HCT116 (cell line): ENCODE measurements at regions not wholly inside any gene's neighbourhood (a gene's known extent, or its start where the extent isn't known, plus 50 kb on each side); places are given as distances from the start of the nearest gene placed in this dataset.

Experiments
- ATAC-seq: fragments of 200-7000 bp; cut with Tn5 transposase; 2 replicates; pipeline ENCODE4 v1.9.1; 2020; ENCODE audit warnings: mild to moderate bottlenecking, moderate library complexity
- BruUV-seq: library from RNA; stranded (reverse); fragments of 400-500 nt; replicated peaks from 2 replicates; lab custom pipeline; 2021; lab: Mats Ljungman, UMichigan
- CTCF ChIA-PET: fragments of 300-600 bp; sonication (Branson Sonifier 250); formaldehyde crosslinking; loops from one replicate; lab custom pipeline; 2021; ENCODE audit warnings: antibody characterized with exemption; lab: Charles Lee
- POLR2A ChIA-PET: fragments of 300-600, 350-600 bp; sonication (Branson Sonifier 250); formaldehyde crosslinking; loops from one replicate; lab custom pipeline; 2021; ENCODE audit warnings: antibody characterized with exemption; lab: Charles Lee
- RAD21 ChIA-PET, 2 experiments: fragments of 300-600 bp; sonication (Branson Sonifier 250); formaldehyde crosslinking; loops; one replicate each; lab custom pipeline; 2023; ENCODE audit warnings: low total read pairs in 2 of 2; ENCODE audit not compliant: uncharacterized antibody in 2 of 2, unreplicated experiment in 2 of 2, low non-redundant PET in 1 of 2; lab: Charles Lee
- DNase-seq: peaks from one replicate; pipeline ENCODE4 v3.0.0-alpha.2; 2010; ENCODE audit warnings: low read depth, low spot score
- H2AFZ ChIP-seq: fragments of 200-600 bp; shearing (Covaris generic), sonication (generic); 2 replicates; pipeline ENCODE4 v1.6.1; 2017; ENCODE audit warnings: low read depth, mixed run types, mixed read lengths, antibody characterized with exemption, low read length; ENCODE audit not compliant: poor library complexity, severe bottlenecking
- H3K27ac ChIP-seq: 2 replicates; pipeline ENCODE4 v1.5.1; 2012; ENCODE audit warnings: low read depth, low read length
- H3K27me3 ChIP-seq: fragments of 200-600 bp; sonication (generic); 2 replicates; pipeline ENCODE4 v1.6.1; 2016; ENCODE audit warnings: mixed run types, low read length, mixed read lengths; ENCODE audit not compliant: insufficient read depth
- H3K36me3 ChIP-seq, 2 experiments: fragments of 200-500 bp in 1 of 2; fragments of 200-600 bp in 1 of 2; sonication (Bioruptor generic) in 1 of 2; sonication (generic) in 1 of 2; 2 replicates each; pipeline versions ENCODE4 v1.5.1 to v1.6.1; 2014 to 2016; ENCODE audit warnings: low read length in 2 of 2, inconsistent platforms in 1 of 2, mixed read lengths in 1 of 2, mixed run types in 1 of 2; ENCODE audit not compliant: insufficient read depth in 2 of 2, control insufficient read depth in 1 of 2
- H3K4me1 ChIP-seq, 2 experiments: fragments of 200-600 bp in 1 of 2; sonication (generic) in 1 of 2; 2 replicates each; pipeline versions ENCODE4 v1.5.1 to v1.6.1; 2012 to 2017; ENCODE audit warnings: low read length in 2 of 2, inconsistent platforms in 1 of 2, mild to moderate bottlenecking in 1 of 2, mixed read lengths in 1 of 2, mixed run types in 1 of 2, moderate library complexity in 1 of 2; ENCODE audit not compliant: insufficient read depth in 2 of 2, control insufficient read depth in 1 of 2
- H3K4me2 ChIP-seq: fragments of 200-600 bp; sonication (generic); 2 replicates; pipeline ENCODE4 v1.6.1; 2017; ENCODE audit warnings: mixed run types, low read length, mixed read lengths
- H3K4me3 ChIP-seq, 2 experiments: fragments of 200-600 bp in 1 of 2; sonication (generic) in 1 of 2; replicated peaks in 1 of 2; 2 replicates each; pipeline ENCODE4 v1.5.1; 2011 to 2016; ENCODE audit warnings: low read length in 2 of 2, control low read depth in 1 of 2, low read depth in 1 of 2, mild to moderate bottlenecking in 1 of 2, mixed read lengths in 1 of 2, mixed run types in 1 of 2
- H3K79me2 ChIP-seq: fragments of 200-600 bp; sonication (generic); 2 replicates; pipeline ENCODE4 v1.6.1; 2017; ENCODE audit warnings: mild to moderate bottlenecking, mixed run types, low read length, moderate library complexity, mixed read lengths; ENCODE audit not compliant: insufficient read depth
- H3K9ac ChIP-seq: fragments of 200-600 bp; sonication (generic); 2 replicates; pipeline ENCODE4 v1.6.1; 2016; ENCODE audit warnings: low read length, mixed read lengths
- H3K9me2 ChIP-seq: fragments of 200-600 bp; sonication (generic), shearing (Covaris generic); 2 replicates; pipeline ENCODE4 v1.6.1; 2017; ENCODE audit warnings: mixed run types, mild to moderate bottlenecking, moderate library complexity; ENCODE audit not compliant: insufficient read depth
- H3K9me3 ChIP-seq, 2 experiments: fragments of 200-500 bp in 1 of 2; fragments of 200-600 bp in 1 of 2; sonication (Bioruptor generic) in 1 of 2; sonication (generic) in 1 of 2; 2 replicates each; pipeline ENCODE4 v1.6.1; 2014 to 2017; ENCODE audit warnings: low read length in 2 of 2, mixed read lengths in 2 of 2, inconsistent platforms in 1 of 2, low read depth in 1 of 2, mild to moderate bottlenecking in 1 of 2, mixed run types in 1 of 2, moderate library complexity in 1 of 2; ENCODE audit not compliant: control insufficient read depth in 1 of 2, insufficient read depth in 1 of 2
- H4K20me1 ChIP-seq: fragments of 200-600 bp; sonication (generic), shearing (Covaris generic); 2 replicates; pipeline ENCODE4 v1.6.1; 2017; ENCODE audit warnings: mixed run types, mild to moderate bottlenecking, moderate library complexity; ENCODE audit not compliant: insufficient read depth
- CBX3 ChIP-seq: IDR thresholded peaks from 2 replicates; pipeline ENCODE4 v1.6.1; 2012; ENCODE audit warnings: low read depth
- ELF1 ChIP-seq: IDR thresholded peaks from 2 replicates; pipeline ENCODE4 v1.6.1; 2012; ENCODE audit warnings: low read depth, borderline replicate concordance
- EZH2phosphoT487 ChIP-seq: fragments of 200-600 bp; IDR thresholded peaks from 2 replicates; pipeline ENCODE4 v1.6.1; 2018; ENCODE audit warnings: antibody characterized with exemption, borderline replicate concordance
- SP1 ChIP-seq: IDR thresholded peaks from 2 replicates; pipeline ENCODE4 v1.6.1; 2012; ENCODE audit warnings: low read depth
- SRF ChIP-seq: IDR thresholded peaks from 2 replicates; pipeline ENCODE4 v1.6.1; 2012; ENCODE audit warnings: low read depth
- TCF7L2 ChIP-seq: IDR thresholded peaks from 2 replicates; pipeline ENCODE4 v1.7.0; 2011; ENCODE audit warnings: borderline replicate concordance, inconsistent platforms; ENCODE audit not compliant: insufficient read depth, insufficient read length; ENCODE audit errors: extremely low read depth
- YY1 ChIP-seq: IDR thresholded peaks from 2 replicates; pipeline ENCODE4 v1.6.1; 2011; ENCODE audit warnings: low read length, low read depth, moderate library complexity, mild to moderate bottlenecking; ENCODE audit not compliant: insufficient replicate concordance; ENCODE audit errors: extremely low read depth
- ZFX ChIP-seq: fragments of 450-650 bp; IDR thresholded peaks from 2 replicates; pipeline ENCODE4 v1.6.1; 2017
- ZNF274 ChIP-seq: fragments of 200-500 bp; sonication (Bioruptor generic); IDR thresholded peaks from 2 replicates; pipeline ENCODE4 v1.6.1; 2014; ENCODE audit warnings: mild to moderate bottlenecking, low read depth, low read length, inconsistent platforms
- intact Hi-C: fragments of 100-400 bp; cut with micrococcal nuclease; formaldehyde crosslinking; loops from 2 replicates; pipeline ENCODE4 v1.10.0; 2022
- TF ChIP-seq, protein P1 (sequence below): IDR thresholded peaks from 2 replicates; pipeline ENCODE4 v1.6.1; 2012; ENCODE audit warnings: low read depth
- TF ChIP-seq, protein P2 (sequence below), 3 experiments: fragments of 200-600 bp in 1 of 3; sonication (generic) in 1 of 3; IDR thresholded peaks in 2 of 3; conservative IDR thresholded peaks in 1 of 3; 2 replicates each; pipeline ENCODE4 v1.5.1; 2012 to 2017; ENCODE audit warnings: low read depth in 2 of 3, low read length in 2 of 3, antibody characterized with exemption in 1 of 3, borderline replicate concordance in 1 of 3, control low read depth in 1 of 3, mild to moderate bottlenecking in 1 of 3, mixed read lengths in 1 of 3, mixed run types in 1 of 3, moderate library complexity in 1 of 3; ENCODE audit not compliant: insufficient read depth in 1 of 3

DNA sequence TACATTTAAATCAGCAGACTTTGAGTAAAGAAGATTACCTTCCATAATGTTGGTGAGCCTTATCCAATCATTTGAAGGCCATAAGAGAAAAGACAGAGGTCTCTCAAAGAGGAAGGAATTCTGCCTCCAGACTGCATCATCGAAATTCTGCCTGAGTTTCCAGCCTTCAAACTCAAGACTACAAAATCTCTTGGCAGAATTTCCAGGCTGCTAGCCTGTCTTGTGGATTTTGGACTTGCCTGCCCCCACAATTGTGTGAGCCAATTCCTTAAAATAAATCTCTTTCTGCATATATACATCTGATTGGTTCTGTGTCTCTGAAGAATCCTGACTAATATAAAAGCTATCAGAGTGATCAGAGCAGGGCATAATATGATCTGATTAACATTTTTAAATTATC, 216.6 kb upstream of the CPHXL start:
- ChIA-PET RAD21 (no interaction called here), POLR2A (no interaction called here), CTCF (no interaction called here)
- Histone ChIP-seq H3K27ac (no peak overlapping the region), H3K9me2 (no peaks in the 10 kb centered on the region), H3K4me1 (no peaks in the 10 kb centered on the region), H2AFZ (no peak overlapping the region), H4K20me1 (no peaks in the 10 kb centered on the region), H3K36me3 (no peaks in the 10 kb centered on the region), H3K9me3 (no peaks in the 10 kb centered on the region), H3K79me2 (no peaks in the 10 kb centered on the region), H3K4me3 (no peak overlapping the region), H3K27me3 (peaks cover 5% of the 10 kb centered on the region), H3K9ac (no peak overlapping the region), H3K4me2 (no peak overlapping the region)
- TF ChIP-seq EZH2phosphoT487 (no peak), CBX3 (no peak), SP1 (no peak), ELF1 (no peak), ZFX (no peak), YY1 (no peak), ZNF274 (no peak), TCF7L2 (no peak), SRF (no peak)
- TF ChIP-seq, protein P1, sequence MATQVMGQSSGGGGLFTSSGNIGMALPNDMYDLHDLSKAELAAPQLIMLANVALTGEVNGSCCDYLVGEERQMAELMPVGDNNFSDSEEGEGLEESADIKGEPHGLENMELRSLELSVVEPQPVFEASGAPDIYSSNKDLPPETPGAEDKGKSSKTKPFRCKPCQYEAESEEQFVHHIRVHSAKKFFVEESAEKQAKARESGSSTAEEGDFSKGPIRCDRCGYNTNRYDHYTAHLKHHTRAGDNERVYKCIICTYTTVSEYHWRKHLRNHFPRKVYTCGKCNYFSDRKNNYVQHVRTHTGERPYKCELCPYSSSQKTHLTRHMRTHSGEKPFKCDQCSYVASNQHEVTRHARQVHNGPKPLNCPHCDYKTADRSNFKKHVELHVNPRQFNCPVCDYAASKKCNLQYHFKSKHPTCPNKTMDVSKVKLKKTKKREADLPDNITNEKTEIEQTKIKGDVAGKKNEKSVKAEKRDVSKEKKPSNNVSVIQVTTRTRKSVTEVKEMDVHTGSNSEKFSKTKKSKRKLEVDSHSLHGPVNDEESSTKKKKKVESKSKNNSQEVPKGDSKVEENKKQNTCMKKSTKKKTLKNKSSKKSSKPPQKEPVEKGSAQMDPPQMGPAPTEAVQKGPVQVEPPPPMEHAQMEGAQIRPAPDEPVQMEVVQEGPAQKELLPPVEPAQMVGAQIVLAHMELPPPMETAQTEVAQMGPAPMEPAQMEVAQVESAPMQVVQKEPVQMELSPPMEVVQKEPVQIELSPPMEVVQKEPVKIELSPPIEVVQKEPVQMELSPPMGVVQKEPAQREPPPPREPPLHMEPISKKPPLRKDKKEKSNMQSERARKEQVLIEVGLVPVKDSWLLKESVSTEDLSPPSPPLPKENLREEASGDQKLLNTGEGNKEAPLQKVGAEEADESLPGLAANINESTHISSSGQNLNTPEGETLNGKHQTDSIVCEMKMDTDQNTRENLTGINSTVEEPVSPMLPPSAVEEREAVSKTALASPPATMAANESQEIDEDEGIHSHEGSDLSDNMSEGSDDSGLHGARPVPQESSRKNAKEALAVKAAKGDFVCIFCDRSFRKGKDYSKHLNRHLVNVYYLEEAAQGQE = no peak
- TF ChIP-seq, protein P2, sequence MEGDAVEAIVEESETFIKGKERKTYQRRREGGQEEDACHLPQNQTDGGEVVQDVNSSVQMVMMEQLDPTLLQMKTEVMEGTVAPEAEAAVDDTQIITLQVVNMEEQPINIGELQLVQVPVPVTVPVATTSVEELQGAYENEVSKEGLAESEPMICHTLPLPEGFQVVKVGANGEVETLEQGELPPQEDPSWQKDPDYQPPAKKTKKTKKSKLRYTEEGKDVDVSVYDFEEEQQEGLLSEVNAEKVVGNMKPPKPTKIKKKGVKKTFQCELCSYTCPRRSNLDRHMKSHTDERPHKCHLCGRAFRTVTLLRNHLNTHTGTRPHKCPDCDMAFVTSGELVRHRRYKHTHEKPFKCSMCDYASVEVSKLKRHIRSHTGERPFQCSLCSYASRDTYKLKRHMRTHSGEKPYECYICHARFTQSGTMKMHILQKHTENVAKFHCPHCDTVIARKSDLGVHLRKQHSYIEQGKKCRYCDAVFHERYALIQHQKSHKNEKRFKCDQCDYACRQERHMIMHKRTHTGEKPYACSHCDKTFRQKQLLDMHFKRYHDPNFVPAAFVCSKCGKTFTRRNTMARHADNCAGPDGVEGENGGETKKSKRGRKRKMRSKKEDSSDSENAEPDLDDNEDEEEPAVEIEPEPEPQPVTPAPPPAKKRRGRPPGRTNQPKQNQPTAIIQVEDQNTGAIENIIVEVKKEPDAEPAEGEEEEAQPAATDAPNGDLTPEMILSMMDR (IDR thresholded peaks at IDR 0.05 in 2 of 3, conservative IDR thresholded peaks at IDR 0.05 in 1 of 3; ENCODE audit: borderline replicate concordance in 1 of 3, insufficient read depth in 1 of 3, low read depth in 2 of 3, low read length in 2 of 3) = no peak
- ATAC-seq (no peak), DNase-seq (no peak)
- no TSS peak for BruUV-seq
- intact Hi-C loops = no loop called here
